GM19099 (cell line): ENCODE measurements at regions not wholly inside any gene's neighbourhood (a gene's known extent, or its start where the extent isn't known, plus 50 kb on each side); places are given as distances from the start of the nearest gene placed in this dataset.

Experiments
- POLR2A ChIP-seq: IDR thresholded peaks from 3 replicates; pipeline ENCODE4 v1.6.1; 2011; ENCODE audit warnings: low read depth; ENCODE audit not compliant: insufficient read length; ENCODE audit errors: extremely low read depth

- no peak for TF ChIP-seq POLR2A
Observed at GRCh38 chr22:48577691-48578090, 1250.0 kb downstream of the BRD1 start.

DNA sequence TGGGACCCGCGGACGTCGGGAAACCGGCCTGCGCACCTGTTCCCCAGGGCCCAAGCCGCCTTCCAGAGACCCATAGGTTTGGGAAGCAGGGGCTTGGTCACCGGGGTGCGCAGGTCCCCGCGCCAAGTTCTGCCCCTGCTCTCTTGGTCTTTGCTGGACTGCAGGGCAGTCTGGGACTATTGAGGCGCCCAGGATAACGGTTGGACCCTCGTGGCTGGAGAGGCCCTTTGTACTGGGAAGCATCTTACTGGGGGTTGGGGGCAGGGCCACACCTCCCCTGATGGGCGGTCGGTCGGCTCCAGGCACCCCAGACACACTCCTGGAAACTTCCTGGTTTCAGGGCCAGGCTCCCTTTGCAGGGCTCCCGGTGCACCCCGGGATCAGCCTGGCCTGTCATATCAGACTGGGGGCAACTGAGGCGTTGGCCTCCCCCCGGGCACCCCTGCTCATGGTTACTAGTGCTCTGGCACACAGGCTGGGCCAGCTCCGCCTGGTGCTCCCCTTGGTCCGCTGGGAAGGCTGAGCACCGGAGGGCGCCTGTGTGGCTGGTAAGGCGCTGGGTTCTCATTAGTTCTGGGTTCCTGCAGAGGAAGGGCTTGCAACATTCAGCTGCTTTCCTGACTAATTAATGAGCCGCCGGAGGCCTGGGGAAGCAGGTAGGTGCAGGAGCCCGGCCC, 1250.5 kb downstream of the BRD1 start:
- no peak for TF ChIP-seq POLR2A

DNA sequence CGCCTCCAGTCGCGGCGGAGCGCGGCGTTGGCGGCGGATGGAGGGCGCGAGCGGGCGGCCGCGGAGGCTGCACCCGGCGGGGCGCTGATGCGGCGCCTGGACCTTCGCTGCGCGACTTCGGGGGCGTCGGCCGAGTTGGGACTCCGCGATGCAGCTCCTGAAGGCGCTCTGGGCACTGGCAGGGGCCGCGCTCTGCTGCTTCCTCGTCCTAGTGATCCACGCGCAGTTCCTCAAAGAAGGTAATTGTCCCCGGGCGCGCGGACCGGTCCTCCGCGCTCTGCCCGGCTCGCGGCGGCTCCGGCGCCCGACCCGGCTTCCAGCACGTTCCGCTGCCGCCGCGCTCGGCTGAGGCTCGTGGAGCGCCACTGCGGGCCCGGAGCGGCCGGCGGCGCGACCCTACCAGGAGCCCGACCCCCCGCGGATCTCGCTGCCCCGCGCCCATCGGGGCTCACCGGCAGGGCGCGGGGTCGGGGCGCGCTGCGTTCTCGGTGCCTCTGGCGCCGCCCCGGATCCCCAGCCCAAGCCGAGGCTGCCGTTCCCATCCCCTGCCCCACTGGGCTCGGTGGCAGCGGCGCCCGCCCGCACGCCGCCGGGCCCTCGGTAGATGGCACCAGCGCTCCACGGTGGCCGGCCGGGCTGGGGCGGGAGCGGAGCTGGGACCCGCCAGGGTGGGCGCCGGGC, 1251.2 kb downstream of the BRD1 start:
- no peak for TF ChIP-seq POLR2A

DNA sequence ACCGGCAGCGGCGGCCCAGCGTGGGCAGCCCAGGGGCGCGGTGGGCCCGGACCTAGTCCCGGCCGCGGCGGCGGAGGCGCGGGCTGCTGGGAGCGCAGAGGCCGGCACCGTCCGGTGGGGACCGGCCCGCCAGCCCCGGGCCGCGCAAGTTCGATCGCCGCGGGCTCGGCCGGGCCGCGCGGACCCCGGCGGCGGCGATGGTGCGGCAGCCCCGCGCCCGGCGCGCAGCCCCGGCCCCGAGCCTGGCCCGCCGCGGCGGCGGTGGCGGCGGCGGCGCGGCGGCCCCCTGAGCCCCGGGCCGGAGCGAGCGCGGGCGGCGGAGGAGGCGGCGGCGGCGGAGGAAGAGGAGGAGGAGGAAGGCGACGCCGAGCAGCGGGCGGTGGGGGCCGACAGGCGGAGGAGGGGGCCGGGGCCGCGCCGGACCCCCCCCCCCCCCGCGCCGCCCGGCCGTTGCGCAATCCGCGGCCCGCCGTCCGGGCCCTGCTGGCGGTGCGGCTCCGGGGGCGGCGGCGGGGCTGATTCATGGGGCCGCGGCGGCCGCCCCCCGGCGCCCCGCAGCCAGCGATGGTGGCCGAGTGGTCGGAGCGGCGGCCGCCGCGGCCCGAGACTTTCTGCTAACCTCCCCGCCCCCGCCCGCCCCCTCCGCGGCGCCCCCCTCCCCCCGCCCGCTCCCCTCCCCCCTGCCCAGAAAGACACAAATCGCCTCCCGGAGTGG, 1251.9 kb downstream of the BRD1 start:
- TF ChIP-seq POLR2A: no peak

DNA sequence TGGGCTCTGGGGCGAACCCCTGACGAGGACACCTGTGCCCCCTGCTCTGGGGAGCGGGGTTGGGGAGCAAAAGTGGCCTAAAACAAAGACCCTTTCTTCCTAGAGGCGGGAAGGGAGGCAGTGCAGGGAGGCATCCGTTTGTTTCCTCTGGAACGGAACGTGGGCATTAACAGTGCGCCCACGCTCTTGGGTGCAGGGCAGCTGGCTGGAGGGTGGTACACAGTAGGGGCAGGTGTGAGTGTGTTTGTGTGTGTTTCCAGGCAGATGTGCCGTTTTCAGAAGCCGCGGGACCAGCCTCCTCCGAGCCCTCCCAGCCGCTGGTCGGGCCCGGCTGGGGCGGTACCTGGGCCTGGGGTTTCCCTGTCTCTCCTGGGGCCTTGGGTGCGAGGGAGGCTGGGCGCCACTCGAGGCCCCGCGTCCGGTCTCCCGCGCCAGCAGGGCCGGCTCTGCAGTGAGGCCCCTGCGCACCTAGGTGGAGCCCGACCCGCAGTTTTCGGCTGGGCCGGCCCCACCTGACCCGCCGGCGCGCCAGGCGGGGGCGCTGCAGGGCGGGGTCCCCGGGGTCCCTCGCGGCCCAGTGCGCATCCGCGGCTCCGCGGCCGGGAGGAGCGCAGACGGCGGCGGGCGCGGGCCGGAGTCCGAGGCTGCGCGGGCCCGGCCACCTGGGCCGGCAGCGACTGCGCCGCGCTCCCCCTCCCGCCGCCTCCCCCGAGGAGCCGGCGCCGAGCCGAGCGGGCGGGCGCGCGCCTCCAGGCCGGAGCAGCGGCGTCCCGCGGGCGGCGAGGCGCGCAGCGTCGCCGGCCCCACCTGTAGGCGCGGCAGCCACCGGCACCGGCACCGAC, 1252.7 kb downstream of the BRD1 start:
- no peak for TF ChIP-seq POLR2A

GRCh38 chr22:48573766-48574165, 1253.9 kb downstream of the BRD1 start:
- no peak for TF ChIP-seq POLR2A

DNA sequence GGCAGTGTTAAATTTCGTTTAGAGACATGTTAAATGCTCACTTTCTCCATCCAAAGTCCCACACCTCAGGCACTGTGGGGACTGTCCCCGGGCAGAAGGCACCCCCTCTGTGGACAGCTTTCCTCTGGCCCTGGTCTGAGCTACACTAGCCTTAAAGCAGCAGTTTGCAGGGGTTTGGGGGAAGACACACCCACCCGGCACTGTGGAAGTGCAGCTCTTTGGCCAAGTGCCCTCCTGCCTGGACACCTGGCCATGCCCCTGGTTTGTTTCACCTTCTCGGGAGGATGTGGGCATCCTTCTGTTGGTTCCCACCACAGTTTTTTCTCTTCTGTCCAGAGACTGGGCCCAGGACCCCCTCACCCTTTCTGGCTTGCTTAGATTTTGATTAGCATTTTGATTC, 1254.7 kb downstream of the BRD1 start:
- no peak for TF ChIP-seq POLR2A

DNA sequence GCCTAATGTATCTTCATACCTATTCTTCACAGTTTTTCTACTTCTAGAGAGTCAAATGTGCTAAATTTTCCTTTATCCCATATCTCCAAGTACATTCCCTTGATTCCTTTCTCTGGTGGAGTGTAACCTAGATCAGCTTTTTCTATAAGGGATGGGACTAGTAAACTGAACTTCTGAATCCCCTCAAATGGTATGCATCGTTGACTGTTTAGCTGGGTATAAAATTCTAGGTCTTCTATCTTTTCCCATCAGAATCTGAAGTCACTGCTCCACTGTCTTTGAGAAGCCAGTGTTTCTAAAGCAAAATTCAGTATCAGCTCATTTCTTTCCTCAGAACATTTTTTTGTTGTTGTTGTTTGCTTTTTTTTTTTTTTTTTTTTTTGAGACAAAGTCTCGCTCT, 1256.8 kb downstream of the BRD1 start:
- no peak for TF ChIP-seq POLR2A

- no peak for TF ChIP-seq POLR2A
Observed at GRCh38 chr22:48569476-48570233, 1258.0 kb downstream of the BRD1 start.

- no peak for TF ChIP-seq POLR2A
Observed at GRCh38 chr22:48568736-48569330, 1258.8 kb downstream of the BRD1 start.

DNA sequence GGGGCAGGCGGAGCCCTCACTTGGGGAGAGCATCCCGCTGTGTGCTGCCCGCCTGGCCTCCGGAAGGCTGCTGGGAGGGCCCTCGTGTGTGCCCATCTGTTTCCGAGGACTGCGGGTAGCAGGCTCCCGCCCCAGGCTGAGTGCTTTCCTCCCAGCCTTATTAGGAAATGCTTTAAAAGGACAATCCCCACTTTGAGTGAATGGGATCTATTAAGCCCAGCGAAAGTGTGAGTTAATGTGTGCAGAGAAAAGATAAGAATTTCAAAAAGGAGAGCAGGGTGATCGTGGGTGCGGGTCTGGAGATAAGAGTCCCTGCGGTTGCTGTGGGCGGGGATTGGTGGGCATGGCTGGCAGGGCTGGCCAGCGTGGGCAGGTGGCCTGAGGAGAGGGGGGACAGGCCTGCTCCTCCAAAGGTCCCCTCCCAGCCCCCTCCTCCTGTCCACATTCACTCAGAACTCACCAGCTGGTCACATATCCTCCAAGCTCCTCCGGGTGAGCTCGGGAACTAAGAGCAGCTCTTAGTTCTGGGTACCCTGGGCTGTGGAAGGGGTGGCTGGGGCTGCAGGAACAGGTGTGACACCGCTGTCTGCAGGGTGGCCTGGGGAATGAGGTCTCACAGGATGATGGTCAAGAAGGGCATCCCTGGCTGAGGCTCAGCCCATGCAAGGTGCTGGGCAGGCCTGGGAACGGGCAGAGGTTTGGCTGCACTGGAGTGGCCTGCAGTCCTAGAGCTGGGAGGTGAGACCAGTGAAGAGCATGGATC, 1260.3 kb downstream of the BRD1 start:
- no peak for TF ChIP-seq POLR2A

DNA sequence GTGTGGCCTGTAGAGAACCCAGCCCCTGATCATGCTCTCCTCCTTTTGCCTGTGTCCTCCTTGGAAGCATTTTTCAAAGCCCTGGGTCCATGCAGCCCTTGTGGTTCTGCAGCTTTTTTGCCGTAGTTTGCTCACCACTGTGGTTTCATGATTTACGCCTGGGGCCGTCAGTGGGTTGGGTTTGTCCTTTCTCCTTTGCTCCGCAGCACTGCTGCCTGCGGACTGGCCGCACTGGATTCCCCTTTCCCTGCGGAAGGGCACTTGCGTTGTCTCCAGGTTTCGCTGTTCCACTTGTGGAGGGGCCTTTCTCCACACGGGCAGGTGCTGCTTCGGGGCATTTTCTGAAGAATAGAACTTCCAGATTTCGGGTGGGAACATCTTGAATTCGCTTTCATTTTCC, 1260.9 kb downstream of the BRD1 start:
- no peak for TF ChIP-seq POLR2A

- no peak for TF ChIP-seq POLR2A
Observed at GRCh38 chr22:48565901-48566501, 1261.7 kb downstream of the BRD1 start.

DNA sequence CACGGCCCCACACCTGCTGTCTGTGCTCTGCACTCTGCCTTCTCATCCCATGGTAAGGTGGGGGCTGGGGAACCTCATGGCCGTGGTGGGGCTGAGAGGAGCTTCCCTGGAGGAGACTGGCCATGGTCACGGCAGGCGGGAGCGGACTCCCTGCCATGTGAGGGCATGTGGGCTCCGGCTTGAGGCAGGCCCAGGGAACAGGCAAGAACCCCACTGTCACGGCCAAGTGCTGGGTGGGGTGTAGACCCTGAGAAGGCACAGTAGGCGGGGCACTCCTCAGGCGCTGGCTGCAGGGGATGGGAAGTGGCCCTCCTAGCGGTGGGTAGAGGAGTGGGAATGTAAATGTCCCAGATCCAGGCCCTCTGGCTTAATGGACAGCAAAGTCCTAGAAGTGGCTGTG, 1262.7 kb downstream of the BRD1 start:
- no peak for TF ChIP-seq POLR2A

DNA sequence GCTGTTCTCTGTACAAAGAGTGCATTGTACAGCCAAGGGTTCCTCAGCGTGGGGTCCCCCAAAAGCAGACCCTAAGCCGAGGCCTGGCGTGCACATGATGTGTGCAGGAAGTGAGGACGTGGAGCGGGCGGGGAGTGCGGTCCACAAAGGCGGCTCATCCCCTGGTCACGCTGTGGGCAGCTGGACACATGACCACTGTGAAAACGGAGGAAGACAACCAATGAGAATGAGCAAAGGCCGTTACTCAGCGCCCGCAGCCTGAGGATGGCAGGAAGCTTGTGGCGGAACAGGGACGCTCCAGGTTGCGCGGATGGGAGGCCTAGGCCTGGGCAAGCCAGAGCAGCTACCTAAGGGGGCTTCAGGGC, 1263.7 kb downstream of the BRD1 start:
- TF ChIP-seq POLR2A: no peak
